Activated T-cell treated with anti-CD3 and anti-CD28 coated beads, Interleukin-2, amount 50 U/mL, for 72 hours (primary cell): ENCODE measurements at regions not wholly inside any gene's neighbourhood (a gene's known extent, or its start where the extent isn't known, plus 50 kb on each side); places are given as distances from the start of the nearest gene placed in this dataset.

Experiments
- ATAC-seq, 2 donors: fragments of 150-1000 bp; cut with Tn5 transposase; replicated peaks in 1 of 2; 2 replicates each; pipeline ENCODE4 v1.10.0; 2021; ENCODE audit warnings: moderate library complexity in 2 of 2, mild to moderate bottlenecking in 1 of 2
- DNase-seq, 2 donors: peaks; one replicate each; pipeline ENCODE4 v3.0.0; 2021 to 2022; ENCODE audit warnings: mixed read lengths in 1 of 2
- H3K27ac Mint-ChIP-seq: one replicate; pipeline ENCODE4 v1.8.0; 2022; ENCODE audit warnings: mild to moderate bottlenecking, moderate library complexity, mixed read lengths
- H3K27me3 Mint-ChIP-seq: one replicate; pipeline ENCODE4 v1.8.0; 2022; ENCODE audit warnings: low read depth, mixed read lengths
- H3K36me3 Mint-ChIP-seq, 2 donors: one replicate each; pipeline ENCODE4 v1.8.0; 2022; ENCODE audit warnings: mixed read lengths in 2 of 2, mild to moderate bottlenecking in 1 of 2; ENCODE audit not compliant: insufficient read depth in 2 of 2
- H3K4me1 Mint-ChIP-seq: one replicate; pipeline ENCODE4 v1.8.0; 2022; ENCODE audit warnings: low read depth, mixed read lengths
- H3K4me3 Mint-ChIP-seq, 2 donors: one replicate each; pipeline ENCODE4 v1.8.0; 2022; ENCODE audit warnings: mild to moderate bottlenecking in 2 of 2, mixed read lengths in 2 of 2, moderate library complexity in 2 of 2
- H3K9me3 Mint-ChIP-seq, 2 donors: one replicate each; pipeline ENCODE4 v1.8.0; 2022; ENCODE audit warnings: mixed read lengths in 2 of 2

DNA sequence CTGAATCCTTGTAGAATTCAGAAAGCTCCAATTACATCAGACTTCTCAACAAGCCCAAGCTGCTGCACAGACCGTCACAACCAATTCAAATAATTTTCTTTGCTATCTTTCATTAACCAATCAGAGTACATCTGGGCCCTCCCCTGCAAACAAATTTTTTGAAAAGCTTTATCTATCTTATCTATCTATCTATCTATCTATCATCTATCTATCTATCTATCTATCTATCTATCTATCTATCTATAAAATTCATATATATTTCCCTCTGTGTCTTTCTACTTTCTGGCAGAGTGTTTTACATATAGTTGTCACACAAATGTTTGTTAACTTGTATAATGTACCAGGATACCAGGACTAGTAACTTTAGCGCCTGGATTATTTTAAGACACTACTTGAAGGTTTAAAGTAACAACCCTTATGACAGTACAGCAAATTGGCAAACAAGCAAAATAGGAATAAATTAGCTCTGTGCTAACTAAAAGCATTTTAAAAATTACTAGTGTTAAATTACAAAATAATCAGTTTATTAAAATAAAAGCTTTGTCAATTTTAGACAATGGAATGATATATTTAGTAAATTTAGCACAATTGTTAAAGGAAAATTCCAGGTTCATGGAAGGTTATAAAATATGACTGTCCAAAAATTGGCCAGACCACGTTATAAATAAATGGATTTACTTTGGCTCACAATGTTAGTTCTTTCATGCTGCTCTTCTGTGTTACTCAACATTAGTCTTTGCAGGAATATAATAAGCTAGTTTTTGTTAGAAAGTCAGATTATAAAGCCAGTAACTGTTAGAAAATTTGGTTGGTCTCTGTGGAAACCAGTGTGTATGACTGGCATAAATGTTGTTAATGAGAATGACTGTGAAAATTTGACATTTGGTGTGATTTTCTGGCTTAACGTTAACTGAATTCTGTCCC is 138.6 kb downstream of the SUCNR1 start:
- Mint-ChIP-seq H3K27ac (no peak overlapping the region), H3K36me3 (peaks cover 0 to under 1% of the 10 kb centered on the region in 2 donors), H3K9me3 (no peaks in the 10 kb centered on the region), H3K27me3 (no peaks in the 10 kb centered on the region), H3K4me1 (no peaks in the 10 kb centered on the region), H3K4me3 (no peak overlapping the region)
- no peak for DNase-seq
- no peak for ATAC-seq

DNA sequence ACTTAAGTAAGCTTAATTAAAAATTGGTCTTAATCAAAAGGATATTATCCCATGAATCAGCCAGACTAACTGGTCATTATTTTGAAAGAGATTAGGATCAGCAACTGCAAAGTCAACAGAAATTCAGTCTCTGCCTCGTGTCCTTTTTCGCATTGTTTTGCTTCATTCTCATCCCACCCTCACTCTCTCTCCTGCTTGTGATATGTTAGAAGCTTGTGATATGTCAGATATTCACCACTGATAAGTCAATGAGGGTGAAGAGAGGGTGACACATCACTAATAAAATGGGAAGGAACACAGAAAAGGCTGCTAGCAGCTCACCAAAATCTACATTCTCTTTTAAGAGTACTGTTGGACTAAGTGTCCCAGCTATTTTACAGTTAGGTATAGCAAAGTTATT is 146.1 kb downstream of the SUCNR1 start:
- Mint-ChIP-seq H3K36me3 (no peaks in the 10 kb centered on the region), H3K4me3 (no peak overlapping the region), H3K4me1 (peaks cover 8% of the 10 kb centered on the region), H3K27ac (no peak overlapping the region), H3K9me3 (no peaks in the 10 kb centered on the region), H3K27me3 (no peaks in the 10 kb centered on the region)
- no peak for ATAC-seq
- no peak for DNase-seq

DNA sequence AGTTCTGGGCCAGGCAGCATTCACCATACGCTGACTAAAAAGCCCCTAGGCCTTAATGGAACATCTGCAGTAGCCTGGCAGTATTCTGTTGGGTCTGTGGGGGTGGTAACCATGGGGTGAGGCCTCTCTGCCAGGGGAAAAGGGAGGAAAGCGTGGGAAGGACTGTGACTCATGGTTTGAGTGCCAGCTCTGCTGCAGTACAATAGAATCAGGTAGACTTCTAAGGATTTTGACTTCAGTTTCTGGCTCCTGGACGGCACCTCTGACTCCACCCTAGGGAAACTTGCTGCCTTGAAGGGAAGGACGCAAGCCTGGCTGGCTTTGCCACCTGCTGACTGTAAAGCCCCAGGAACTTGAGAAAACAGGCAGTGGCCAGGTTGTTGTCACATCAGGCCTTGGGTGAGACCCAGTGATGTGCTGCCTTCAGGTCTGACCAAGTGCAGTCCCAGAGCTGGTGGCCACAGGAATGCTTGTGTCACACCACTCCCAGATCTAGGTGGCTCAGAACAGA is 148.6 kb downstream of the SUCNR1 start:
- ATAC-seq = peak; percentile 58 to 76

DNA sequence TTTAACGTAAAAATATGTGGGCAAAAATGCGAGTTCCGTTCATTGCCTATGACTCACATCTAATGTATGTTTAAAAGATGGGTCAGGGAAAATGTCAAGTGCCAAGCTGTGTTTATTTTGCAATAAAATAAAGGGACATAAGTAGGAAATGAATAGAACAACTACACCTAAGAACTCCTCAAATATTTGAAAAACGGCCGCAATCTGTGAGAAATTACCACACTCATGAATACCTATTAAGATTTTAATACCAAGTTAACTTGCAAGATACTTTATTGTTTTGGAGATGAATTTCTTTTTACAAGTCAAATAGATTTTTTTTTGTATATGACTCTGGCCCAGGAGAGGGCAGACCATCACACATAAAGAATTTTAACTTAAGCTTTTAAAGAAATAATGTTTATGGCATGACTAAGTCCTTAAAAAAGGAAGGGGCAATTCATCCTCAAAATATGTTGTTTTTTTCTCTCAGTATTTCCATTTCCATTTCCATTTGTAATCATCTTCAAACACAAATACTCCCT is 152.7 kb downstream of the SUCNR1 start:
- Mint-ChIP-seq H3K9me3 (no peaks in the 10 kb centered on the region), H3K27me3 (no peaks in the 10 kb centered on the region), H3K4me3 (no peak overlapping the region), H3K4me1 (peaks cover 8% of the 10 kb centered on the region), H3K27ac (no peak overlapping the region), H3K36me3 (no peaks in the 10 kb centered on the region)
- ATAC-seq (no peak), DNase-seq (no peak)

More for the DNA sequence above, 148.6 kb downstream of the SUCNR1 start:
- Mint-ChIP-seq H3K36me3 (no peaks in the 10 kb centered on the region), H3K27me3 (no peaks in the 10 kb centered on the region), H3K4me1 (peaks cover 8% of the 10 kb centered on the region), H3K27ac (no peak overlapping the region), H3K4me3 (no peak overlapping the region), H3K9me3 (no peaks in the 10 kb centered on the region)
- DNase-seq = peak; percentile 15 to 22

DNA sequence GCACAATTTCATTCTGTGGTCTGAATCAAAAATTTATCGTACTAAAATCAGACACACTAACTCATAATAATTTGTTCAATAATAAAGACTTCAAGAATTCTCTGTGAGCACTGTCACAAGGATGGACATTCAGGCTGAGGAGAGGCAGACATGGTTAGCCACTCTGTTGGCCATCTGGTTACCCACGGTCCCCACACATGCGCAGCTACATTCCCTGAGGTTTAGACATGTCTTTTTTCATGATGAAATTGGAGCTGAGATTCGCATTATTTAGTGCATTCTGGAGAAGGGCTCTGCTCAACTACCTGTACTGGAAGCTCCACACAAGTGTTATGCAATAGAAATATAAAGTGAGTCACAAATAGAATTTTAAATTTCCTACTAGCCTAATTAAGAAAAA is 156.9 kb downstream of the SUCNR1 start:
- H3K27me3 Mint-ChIP-seq = no peaks in the 10 kb centered on the region
- H3K27ac Mint-ChIP-seq = no peak overlapping the region
- no peak overlapping the region for H3K4me3 Mint-ChIP-seq
- H3K36me3 Mint-ChIP-seq = no peaks in the 10 kb centered on the region
- H3K4me1 Mint-ChIP-seq = no peaks in the 10 kb centered on the region
- no peak for ATAC-seq
- H3K9me3 Mint-ChIP-seq = peaks cover 0 to 2% of the 10 kb centered on the region in 2 donors
- DNase-seq = no peak

DNA sequence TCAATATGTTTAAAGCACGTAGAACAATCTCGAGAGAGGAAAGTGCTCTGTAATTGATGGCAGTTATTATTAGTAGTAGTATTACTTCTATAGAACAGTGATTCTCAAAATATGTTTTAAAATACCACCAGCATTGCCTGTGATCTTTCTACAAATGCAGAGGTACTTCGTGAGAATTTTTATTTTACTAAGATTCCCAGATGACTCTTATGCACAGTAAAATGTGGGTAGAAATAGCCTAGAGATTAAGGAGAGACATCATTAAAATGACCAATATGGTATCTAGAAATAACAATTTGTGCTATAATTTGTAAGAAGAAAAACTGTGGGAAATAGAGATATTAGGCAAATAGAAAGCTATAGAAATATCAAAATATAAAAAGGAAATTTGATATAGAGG is 157.9 kb downstream of the SUCNR1 start:
- no peaks in the 10 kb centered on the region for H3K4me1 Mint-ChIP-seq
- peaks cover 0 to 4% of the 10 kb centered on the region in 2 donors for H3K36me3 Mint-ChIP-seq
- ATAC-seq (no peak), DNase-seq (no peak)
- no peak overlapping the region for H3K4me3 Mint-ChIP-seq
- H3K27ac Mint-ChIP-seq = no peak overlapping the region
- no peaks in the 10 kb centered on the region for H3K27me3 Mint-ChIP-seq
- H3K9me3 Mint-ChIP-seq = peaks cover 0 to 2% of the 10 kb centered on the region in 2 donors

DNA sequence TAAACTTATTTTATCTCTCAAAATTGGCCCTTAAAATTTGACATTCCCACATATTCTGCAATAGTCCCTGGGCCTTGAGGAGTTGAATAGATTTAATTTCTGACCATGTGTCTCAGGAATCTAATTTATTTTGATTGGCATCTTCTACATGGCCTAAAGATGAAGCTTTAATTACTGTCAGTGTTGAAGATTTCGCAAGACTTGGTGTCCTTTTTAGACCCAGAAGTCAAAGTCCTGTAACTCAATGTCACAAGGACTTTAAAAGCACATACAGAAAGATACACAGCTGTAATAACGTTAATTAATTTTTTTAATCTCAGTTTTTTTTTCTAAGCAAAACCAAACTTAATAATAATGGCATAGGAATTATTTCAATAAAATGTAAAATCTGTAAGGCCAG is 163.9 kb downstream of the SUCNR1 start:
- Mint-ChIP-seq H3K27ac (no peak overlapping the region), H3K36me3 (peaks cover 1 to 12% of the 10 kb centered on the region in 2 donors), H3K4me3 (no peak overlapping the region), H3K27me3 (no peaks in the 10 kb centered on the region), H3K9me3 (peaks cover 2 to 3% of the 10 kb centered on the region in 2 donors), H3K4me1 (no peaks in the 10 kb centered on the region)
- DNase-seq (no peak), ATAC-seq (no peak)

DNA sequence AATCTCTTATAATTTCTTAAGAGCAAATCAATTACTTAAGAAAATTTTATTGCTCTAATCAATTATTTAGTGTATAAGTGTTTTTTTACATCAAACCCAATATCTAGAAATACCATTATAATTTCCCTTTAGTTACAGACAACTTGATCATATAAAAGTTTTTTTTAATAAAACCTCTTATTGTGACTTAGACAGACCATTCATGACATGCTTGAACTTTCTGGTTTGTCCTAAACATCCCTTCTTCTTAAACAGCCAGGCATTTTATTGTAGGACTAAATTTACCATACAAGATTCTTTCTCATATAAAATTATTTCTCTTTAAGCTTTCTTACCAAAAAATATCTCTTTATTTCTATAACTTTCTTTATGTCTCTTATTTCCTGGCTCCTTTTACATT is 164.5 kb downstream of the SUCNR1 start:
- H3K4me3 Mint-ChIP-seq = no peak overlapping the region
- H3K27ac Mint-ChIP-seq = no peak overlapping the region
- ATAC-seq = no peak
- H3K36me3 Mint-ChIP-seq = peaks cover 1 to 12% of the 10 kb centered on the region in 2 donors
- no peaks in the 10 kb centered on the region for H3K27me3 Mint-ChIP-seq
- H3K9me3 Mint-ChIP-seq = peaks cover 2 to 3% of the 10 kb centered on the region in 2 donors
- no peak for DNase-seq
- no peaks in the 10 kb centered on the region for H3K4me1 Mint-ChIP-seq

DNA sequence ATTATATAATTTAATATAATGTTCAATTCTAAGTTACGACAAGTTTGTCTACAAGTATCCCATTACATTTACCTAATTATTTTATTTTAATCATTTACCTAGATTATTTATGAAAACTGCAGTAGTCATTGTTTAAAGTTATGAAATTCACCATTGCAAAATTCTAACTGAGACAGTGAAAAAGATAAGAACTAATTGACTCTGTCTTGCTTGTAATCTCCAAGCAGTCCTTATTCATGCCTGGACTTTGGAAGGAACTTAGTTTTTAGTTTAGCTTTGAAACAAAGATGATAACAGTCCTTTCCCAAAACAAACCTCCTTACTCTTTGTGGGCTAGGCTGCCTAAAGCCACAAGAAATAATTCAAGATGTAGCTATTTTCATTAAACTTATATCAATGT is 165.0 kb downstream of the SUCNR1 start:
- Mint-ChIP-seq H3K9me3 (peaks cover 2 to 3% of the 10 kb centered on the region in 2 donors), H3K4me1 (no peaks in the 10 kb centered on the region), H3K27me3 (no peaks in the 10 kb centered on the region), H3K4me3 (no peak overlapping the region), H3K36me3 (peaks cover 1 to 12% of the 10 kb centered on the region in 2 donors), H3K27ac (no peak overlapping the region)
- no peak for DNase-seq
- ATAC-seq = no peak

DNA sequence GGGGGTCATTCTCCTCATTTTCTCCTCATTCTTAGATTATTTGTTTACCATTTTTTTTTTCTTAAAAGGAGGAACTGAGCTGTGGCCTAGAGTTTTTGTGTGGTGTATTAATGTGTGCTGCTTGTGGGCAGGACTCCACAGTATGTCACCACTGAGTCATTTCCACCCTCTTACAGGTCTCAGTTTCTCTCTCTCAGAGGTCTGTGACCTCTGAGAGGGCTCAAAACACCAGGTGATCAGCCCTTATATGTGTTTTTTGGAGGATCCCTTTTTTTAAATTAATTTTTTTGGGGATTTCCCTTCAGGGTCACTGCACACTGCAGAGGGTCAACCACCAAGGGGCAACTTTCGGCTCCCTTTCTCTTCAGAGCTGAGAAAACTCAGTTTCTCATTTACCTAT is 166.4 kb downstream of the SUCNR1 start:
- peaks cover 1 to 12% of the 10 kb centered on the region in 2 donors for H3K36me3 Mint-ChIP-seq
- H3K4me3 Mint-ChIP-seq = no peak overlapping the region
- H3K27me3 Mint-ChIP-seq = no peaks in the 10 kb centered on the region
- ATAC-seq (no peak), DNase-seq (no peak)
- H3K27ac Mint-ChIP-seq = no peak overlapping the region
- no peaks in the 10 kb centered on the region for H3K4me1 Mint-ChIP-seq
- H3K9me3 Mint-ChIP-seq = peaks cover 2 to 3% of the 10 kb centered on the region in 2 donors

DNA sequence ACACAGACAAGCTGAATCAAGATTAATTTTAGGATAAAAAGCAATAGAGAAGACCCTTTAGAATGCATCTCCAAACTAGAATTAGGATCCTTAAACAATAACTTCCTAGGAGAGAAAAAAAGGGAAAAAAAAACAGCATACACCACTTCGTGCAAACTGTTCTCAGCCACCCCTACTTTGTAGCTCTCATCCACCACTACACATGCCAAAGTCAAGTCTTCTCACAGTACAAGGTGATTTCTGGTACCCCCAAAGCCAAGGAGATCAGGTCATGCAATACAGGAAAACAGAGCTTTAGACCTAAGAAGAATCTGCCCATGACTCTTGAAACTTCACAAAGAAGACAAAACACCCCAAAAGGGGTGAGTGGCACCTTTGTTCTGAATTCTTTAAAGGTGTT is 166.9 kb downstream of the SUCNR1 start:
- H3K36me3 Mint-ChIP-seq = peaks cover 1 to 12% of the 10 kb centered on the region in 2 donors
- ATAC-seq = no peak

DNA sequence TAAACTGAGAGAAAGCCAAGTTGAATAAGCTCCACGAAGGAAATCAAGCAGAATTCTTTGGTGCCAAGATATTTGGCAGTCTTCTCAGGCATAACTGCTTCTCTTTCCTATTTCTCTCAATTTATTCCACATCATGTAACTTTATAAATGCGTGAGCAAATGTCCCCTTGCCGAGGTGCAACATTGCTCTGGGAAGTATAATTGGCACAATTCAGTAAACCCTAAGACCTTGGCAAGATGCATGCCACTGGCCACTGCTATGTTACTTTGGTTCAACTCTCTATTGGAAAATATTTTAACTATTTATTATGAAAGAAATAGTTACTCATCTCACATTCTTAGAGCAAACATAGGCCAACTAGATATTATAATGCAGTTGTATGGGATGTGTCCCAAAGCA is 170.2 kb downstream of the SUCNR1 start:
- H3K9me3 Mint-ChIP-seq = peaks cover 0 to 2% of the 10 kb centered on the region in 2 donors
- peaks cover 0 to 2% of the 10 kb centered on the region in 2 donors for H3K36me3 Mint-ChIP-seq
- no peaks in the 10 kb centered on the region for H3K4me1 Mint-ChIP-seq
- H3K27me3 Mint-ChIP-seq = no peaks in the 10 kb centered on the region
- no peak overlapping the region for H3K27ac Mint-ChIP-seq
- ATAC-seq (no peak), DNase-seq (no peak)
- H3K4me3 Mint-ChIP-seq = no peak overlapping the region

More for the DNA sequence above, 166.9 kb downstream of the SUCNR1 start:
- no peak overlapping the region for H3K4me3 Mint-ChIP-seq
- H3K9me3 Mint-ChIP-seq = peaks cover 2% of the 10 kb centered on the region in 2 donors
- no peaks in the 10 kb centered on the region for H3K27me3 Mint-ChIP-seq
- H3K27ac Mint-ChIP-seq = no peak overlapping the region
- DNase-seq = no peak
- no peaks in the 10 kb centered on the region for H3K4me1 Mint-ChIP-seq

DNA sequence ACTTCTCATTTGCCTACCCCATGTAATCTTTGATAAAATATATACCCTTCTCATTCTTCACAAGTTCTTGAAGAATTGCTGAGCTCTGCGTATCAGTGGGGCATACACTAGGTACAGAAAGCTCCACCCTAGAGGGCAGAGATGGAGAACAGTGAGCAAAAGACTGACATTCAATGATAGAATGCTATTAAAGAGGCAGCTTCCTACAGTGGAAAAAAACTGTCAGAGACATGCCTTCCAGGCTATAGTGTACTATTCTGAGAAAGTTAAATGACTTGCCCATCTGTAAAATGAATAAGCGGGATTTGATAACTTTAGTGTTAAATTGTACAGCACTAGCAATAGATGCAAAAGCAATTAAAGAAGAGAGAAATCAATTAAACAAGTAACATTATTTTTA is 172.8 kb downstream of the SUCNR1 start:
- no peak overlapping the region for H3K27ac Mint-ChIP-seq
- DNase-seq (no peak), ATAC-seq (no peak)
- H3K9me3 Mint-ChIP-seq = no peaks in the 10 kb centered on the region
- H3K27me3 Mint-ChIP-seq = no peaks in the 10 kb centered on the region
- H3K4me3 Mint-ChIP-seq = no peak overlapping the region
- H3K36me3 Mint-ChIP-seq = no peaks in the 10 kb centered on the region
- H3K4me1 Mint-ChIP-seq = no peaks in the 10 kb centered on the region
